ENCODE measurements at regions not wholly inside any gene's neighbourhood (a gene's known extent, or its start where the extent isn't known, plus 50 kb on each side); places are given as distances from the start of the nearest gene placed in this dataset.

- no TSS peak for BruUV-seq (replicated peaks)
- CTCF ChIA-PET, result interaction anchor here (1.1 kb wide), 1 partner anchor 70 kb away, joined by 3 read pairs; no protein-coding TSS in a partner anchor
- dilution Hi-C loops (cut with MboI; ENCODE audit: extremely low pct_ligation_motif_present, low sequenced_read_pairs), result no loop called here
Measured at GRCh38 chr1:38330799-38331198, 284.2 kb upstream of the POU3F1 start.

More at GRCh38 chr1:38330799-38331198, 284.2 kb upstream of the POU3F1 start:
- Histone ChIP-seq H3K4me3 (replicated peaks in 1 of 3; ENCODE audit: insufficient read depth in 1 of 3, low read depth in 1 of 3, low read length in 3 of 3) (no peak overlapping the region), H3K27me3 (ENCODE audit: control insufficient read depth in 2 of 2, insufficient read depth in 2 of 2, low read length in 2 of 2) (no peaks in the 10 kb centered on the region), H3K9ac (replicated peaks; ENCODE audit: extremely low read depth, insufficient read depth, low read length) (no peak overlapping the region), H3K27ac (ENCODE audit: insufficient read depth, low read depth, low read length) (no peak overlapping the region), H3K36me3 (ENCODE audit: control insufficient read depth in 2 of 2, extremely low read depth in 1 of 2, insufficient read depth in 2 of 2, low read length in 2 of 2) (no peaks in the 10 kb centered on the region), H3K9me3 (replicated peaks; ENCODE audit: control insufficient read depth, insufficient read depth, low read length) (no peaks in the 10 kb centered on the region), H4K20me1 (replicated peaks; ENCODE audit: control insufficient read depth, extremely low read depth, insufficient read depth, low read length) (no peaks in the 10 kb centered on the region), H3K9me1 (replicated peaks; ENCODE audit: control insufficient read depth, extremely low read depth, insufficient read depth, low read length) (no peaks in the 10 kb centered on the region), H2AFZ (ENCODE audit: low read depth, low read length) (no peak overlapping the region), H3K79me2 (ENCODE audit: control insufficient read depth, insufficient read depth, low read length) (no peaks in the 10 kb centered on the region), H3K4me2 (ENCODE audit: insufficient read depth, low read length) (no peak overlapping the region), H3K4me1 (ENCODE audit: control insufficient read depth, extremely low read depth, insufficient read depth, low read length) (no peaks in the 10 kb centered on the region)
- POLR2A ChIA-PET, result no interaction called here
- intact Hi-C loops (cut with micrococcal nuclease), result no loop called here
- TF ChIP-seq GATA2 (IDR thresholded peaks at IDR 0.05; ENCODE audit: insufficient read depth, insufficient read length, low read depth, low read length) (no peak), CTCF (IDR thresholded peaks at IDR 0.05; ENCODE audit: extremely low read depth in 1 of 2, insufficient read depth in 1 of 2, low read depth in 1 of 2, low read length in 2 of 2) (no peak), EZH2 (IDR thresholded peaks at IDR 0.05; ENCODE audit: borderline replicate concordance, low read depth, low read length, severe bottlenecking) (no peak), JUN (IDR thresholded peaks at IDR 0.05; ENCODE audit: borderline replicate concordance, insufficient read depth, insufficient read length, low read depth) (no peak), POLR2AphosphoS5 (IDR thresholded peaks at IDR 0.05; ENCODE audit: insufficient read depth, low read depth, low read length) (no peak), MYC (IDR thresholded peaks at IDR 0.05; ENCODE audit: low read depth, low read length) (no peak), MAX (IDR thresholded peaks at IDR 0.05; ENCODE audit: insufficient read depth, insufficient read length) (no peak), POLR2A (IDR thresholded peaks at IDR 0.05; ENCODE audit: low read depth, low read length) (no peak), FOS (IDR thresholded peaks at IDR 0.05; ENCODE audit: borderline replicate concordance, insufficient read depth, low read length) (no peak)
- DNase-seq (ENCODE audit: low read depth, low spot score), result no peak
- no peak for FAIRE-seq
